ENCODE measurements at regions not wholly inside any gene's neighbourhood (a gene's known extent, or its start where the extent isn't known, plus 50 kb on each side); places are given as distances from the start of the nearest gene placed in this dataset.
"Not testable (repeated sequence)": the region's sequence is repeated elsewhere in the genome, so short reads cannot be mapped to it uniquely, and the experiment has no call there.

GRCh38 chr5:124932791-124933600, 186.6 kb upstream of the ZNF608 start:
- no peak for DNase-seq

- no peak for DNase-seq
Observed at GRCh38 chr5:124935065-124935464, 188.6 kb upstream of the ZNF608 start.

DNA sequence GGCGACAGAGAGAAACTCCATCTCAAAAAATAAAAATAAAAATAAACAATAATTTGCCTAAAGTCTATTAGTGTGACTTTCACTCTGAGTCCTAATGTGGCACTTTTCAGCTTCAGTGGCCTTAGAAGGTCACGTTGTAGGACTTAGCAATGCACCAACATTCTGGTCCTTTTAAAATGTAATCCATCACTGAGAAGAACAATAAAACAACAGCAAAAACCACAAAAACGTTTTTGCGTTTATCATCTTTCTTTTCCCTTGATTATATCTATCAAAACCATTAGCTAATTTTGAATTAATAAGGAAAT, 190.1 kb upstream of the ZNF608 start:
- DNase-seq: no peak

DNA sequence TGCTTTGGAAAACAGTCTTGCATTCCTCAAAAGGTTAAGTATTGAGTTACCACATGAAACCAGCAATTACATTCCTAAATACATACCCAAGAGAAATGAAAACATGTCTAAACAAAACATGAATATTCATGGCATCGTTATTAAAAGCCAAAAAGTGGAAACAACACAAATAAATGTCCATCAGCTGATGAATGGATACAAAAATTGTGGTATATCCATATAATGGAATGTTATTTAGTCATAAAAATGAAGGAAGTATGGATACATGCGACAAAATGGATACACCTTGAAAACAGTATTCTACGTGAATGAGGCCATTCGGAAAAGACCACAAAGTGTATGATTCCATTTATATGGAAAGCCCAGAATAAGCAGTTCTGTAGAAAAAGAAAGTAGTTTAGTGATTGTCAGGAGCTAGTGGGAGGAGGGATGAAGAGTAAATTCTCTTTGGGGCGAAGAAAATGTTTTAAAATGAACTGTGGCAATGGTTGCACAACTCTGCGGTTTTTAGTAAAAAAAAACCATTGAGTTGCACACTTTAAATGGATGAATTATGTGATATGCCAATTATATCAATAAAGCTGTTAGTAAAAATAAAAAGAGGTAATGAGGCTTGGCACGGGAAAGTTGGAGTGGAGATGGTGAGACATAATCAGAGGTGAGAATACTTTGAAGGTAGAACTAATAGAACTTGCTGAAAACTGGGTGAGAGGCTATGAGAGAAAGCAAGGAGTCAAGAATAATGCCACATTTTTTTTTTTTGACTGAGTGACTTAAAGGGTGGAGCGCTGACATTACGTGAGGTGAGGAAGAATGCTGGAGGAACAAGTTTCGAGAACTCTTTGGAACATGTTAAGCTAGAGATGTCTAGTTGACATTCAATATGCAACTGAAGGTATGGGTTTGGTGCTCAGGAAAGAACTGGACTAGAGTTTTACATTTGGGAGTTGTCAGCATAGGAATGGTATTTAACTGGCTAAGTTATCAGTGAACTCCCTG, 194.9 kb upstream of the ZNF608 start:
- DNase-seq: no peak

- no peak for DNase-seq
Observed at GRCh38 chr5:124948062-124948753, 201.8 kb upstream of the ZNF608 start.

DNA sequence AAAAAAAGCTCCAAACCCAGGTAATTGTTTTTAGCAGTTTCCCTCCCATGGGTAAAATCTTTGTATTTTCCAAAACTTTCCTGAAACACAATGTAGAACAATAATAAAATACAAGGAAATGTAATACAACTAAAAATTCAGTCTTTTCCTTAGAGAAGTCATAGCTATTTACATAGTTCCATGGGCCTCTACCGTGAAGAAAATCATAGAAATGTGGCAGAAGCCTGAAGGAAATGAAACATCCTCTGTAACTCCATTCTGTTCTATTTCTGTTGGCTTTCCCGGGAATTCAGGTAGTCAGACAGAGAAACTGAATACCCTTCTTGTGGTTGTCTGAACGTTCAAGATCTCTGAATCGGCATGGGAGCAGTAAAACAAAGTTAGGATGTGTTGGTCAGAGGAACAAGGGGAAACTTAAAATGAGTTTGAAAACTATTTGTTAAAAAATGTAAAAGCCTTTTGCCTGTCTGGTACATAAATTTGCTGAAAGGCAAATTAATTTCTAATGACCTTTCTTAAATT, 202.4 kb upstream of the ZNF608 start:
- DNase-seq: no peak

DNA sequence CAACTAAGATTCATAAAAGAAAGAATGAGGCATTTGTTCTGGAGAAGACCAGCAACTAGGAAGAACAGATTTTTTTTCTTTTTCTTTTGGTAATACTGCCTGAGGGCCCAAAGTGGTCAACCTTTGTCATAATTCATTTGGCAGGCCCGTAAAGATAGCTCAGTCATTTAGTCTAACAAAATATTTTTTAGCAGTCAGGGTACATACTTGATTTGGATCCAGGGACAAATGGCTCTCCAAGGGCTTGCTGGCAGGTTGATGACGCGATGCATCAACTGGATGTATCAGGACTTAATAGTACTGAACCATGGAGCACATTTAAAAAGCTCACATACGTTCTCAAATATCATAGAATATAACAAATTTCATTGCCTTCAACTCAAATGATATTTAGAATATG, 203.4 kb upstream of the ZNF608 start:
- no peak for DNase-seq

GRCh38 chr5:124951105-124951504, 204.7 kb upstream of the ZNF608 start:
- no peak for DNase-seq

DNA sequence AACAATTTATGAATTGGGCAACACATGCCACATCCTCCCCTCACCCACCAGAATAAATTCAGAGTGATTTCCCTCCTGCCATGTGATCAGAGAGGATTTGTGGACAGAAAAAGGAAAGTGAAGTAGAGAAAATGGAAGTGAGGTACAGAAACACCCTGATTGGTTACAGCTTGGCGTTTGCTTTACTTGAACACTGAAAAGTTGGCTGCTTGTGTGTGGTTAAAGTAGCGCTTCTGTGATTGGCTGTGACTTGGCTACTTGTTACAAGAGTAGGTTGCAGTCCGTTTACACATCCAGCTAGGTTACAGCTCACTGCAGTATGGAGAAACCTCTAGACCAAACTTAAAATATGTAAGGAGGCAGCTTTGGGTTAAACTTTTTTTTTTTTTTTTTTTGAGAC, 205.2 kb upstream of the ZNF608 start:
- DNase-seq: no peak

DNA sequence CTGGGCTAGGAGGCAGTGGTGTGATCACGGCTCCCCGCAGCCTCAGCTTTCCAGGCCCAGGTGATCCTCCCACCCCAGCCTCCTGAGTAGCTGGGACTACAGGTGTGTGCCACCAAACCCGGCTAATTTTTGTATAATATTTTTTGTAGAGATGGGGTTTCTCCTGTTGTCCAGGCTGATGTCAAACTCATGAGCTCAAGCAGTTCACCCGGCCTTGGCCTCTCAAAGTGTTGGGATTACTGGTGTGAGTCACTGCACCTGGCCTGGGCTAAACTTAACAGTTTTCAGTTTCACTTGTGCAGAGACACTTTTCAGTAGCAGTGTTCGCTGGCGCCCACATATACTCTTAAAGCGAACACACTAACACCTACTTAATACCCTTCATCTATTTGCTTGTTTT, 205.6 kb upstream of the ZNF608 start:
- DNase-seq: no peak

DNA sequence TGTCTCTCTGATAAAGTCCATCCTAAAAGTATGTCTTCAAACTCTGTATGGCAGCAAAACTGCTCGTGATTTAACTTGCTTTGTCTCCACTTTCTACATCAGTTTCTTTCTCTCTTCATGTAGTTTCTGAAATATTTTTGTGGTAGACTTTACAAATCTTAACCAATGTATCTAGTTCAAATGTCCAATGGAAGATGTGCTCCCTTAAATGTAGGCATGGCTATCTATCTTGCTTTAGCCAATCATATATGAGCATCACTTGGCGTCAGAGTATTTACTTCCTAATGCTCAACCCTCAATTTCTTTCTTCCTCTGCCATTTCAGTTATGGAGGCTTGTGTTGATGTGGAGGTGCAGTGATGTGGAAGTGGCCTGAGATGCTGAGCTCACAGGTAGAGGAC, 206.1 kb upstream of the ZNF608 start:
- no peak for DNase-seq

- DNase-seq: no peak
Observed at GRCh38 chr5:124954784-124955183, 208.3 kb upstream of the ZNF608 start.

- no peak for DNase-seq
Observed at GRCh38 chr5:124956471-124957029, 210.1 kb upstream of the ZNF608 start.

- no peak for DNase-seq
Observed at GRCh38 chr5:124957063-124957462, 210.6 kb upstream of the ZNF608 start.

GRCh38 chr5:124960266-124960665, 213.8 kb upstream of the ZNF608 start:
- no peak for DNase-seq

GRCh38 chr5:124961521-124961920, 215.1 kb upstream of the ZNF608 start:
- DNase-seq: no peak

GRCh38 chr5:124962111-124962510, 215.7 kb upstream of the ZNF608 start:
- no peak for DNase-seq

- no peak for DNase-seq
Observed at GRCh38 chr5:124962735-124963134, 216.3 kb upstream of the ZNF608 start.

GRCh38 chr5:124963236-124963919, 216.9 kb upstream of the ZNF608 start:
- no peak for DNase-seq

GRCh38 chr5:124966741-124967140, 220.3 kb upstream of the ZNF608 start:
- DNase-seq: not testable (repeated sequence)

DNA sequence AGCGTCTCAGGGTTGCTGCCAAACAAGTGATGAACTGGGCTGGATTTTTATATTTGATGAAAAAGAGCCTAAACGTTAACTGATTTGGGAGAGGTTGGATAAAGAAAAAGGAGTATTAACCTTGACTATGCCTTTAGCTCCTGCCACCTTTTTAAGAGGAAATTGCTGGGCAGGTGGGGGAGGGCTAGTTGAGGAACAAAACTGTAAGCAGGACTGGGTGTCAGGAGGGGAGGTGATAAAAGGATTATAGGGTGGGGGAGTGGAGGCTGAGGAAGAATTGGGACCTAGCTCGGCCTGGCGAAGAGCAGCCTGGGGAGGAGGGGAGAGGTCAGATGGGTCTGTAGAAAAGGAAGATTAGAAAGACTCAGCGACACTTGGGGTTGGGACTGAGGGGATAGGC, 223.9 kb upstream of the ZNF608 start:
- not testable (repeated sequence) for DNase-seq

DNA sequence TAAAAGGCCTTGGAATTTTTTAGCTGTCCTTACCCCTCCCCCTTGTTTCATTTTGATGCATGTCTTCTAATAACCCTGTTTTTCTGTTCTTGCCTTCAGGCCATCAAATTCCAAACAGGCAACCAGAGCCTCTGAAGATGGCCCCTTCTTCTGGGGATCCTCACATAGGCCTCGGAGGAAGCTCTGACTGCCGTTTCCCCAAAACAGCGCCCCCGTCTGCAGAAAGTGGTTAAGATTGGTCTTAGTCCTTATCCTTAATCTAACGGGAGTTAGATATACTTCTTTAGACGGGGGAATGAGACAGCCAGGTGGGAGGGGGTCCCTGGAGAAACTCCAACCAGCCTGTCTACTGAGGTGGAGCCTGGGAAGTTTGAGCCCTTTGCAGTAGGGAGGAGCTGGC, 226.3 kb upstream of the ZNF608 start:
- DNase-seq: no peak

Data from stimulated activated CD4-positive, alpha-beta T cell treated with anti-CD3 and anti-CD28 coated beads, Interleukin-2, amount 100 ng/mL, for 24 hours (primary cell).